GM23338 (cell line): ENCODE measurements at regions not wholly inside any gene's neighbourhood (a gene's known extent, or its start where the extent isn't known, plus 50 kb on each side); places are given as distances from the start of the nearest gene placed in this dataset.

Source experiments
- ATAC-seq: fragments of 200-7000 bp; cut with Tn5 transposase; 3 replicates; pipeline ENCODE4 v1.9.1; 2020
- DNase-seq: peaks from one replicate; pipeline ENCODE4 v3.0.0-alpha.2; 2015; ENCODE audit warnings: low spot score
- H2AFZ ChIP-seq: fragments of 200-600 bp; sonication (generic); 2 replicates; pipeline ENCODE4 v1.8.0; 2016; ENCODE audit warnings: antibody characterized with exemption, mild to moderate bottlenecking, moderate library complexity
- H3F3A ChIP-seq: fragments of 200-600 bp; sonication (generic); replicated peaks from 2 replicates; pipeline ENCODE4 v1.8.0; 2017; ENCODE audit warnings: antibody characterized with exemption, mixed run types, low read depth
- H3K27ac ChIP-seq: fragments of 200-600 bp; sonication (generic); 2 replicates; pipeline ENCODE4 v1.6.1; 2016; ENCODE audit warnings: low read depth
- H3K27me3 ChIP-seq: fragments of 200-600 bp; sonication (generic); 2 replicates; pipeline ENCODE4 v1.8.0; 2016; ENCODE audit warnings: mild to moderate bottlenecking, mixed run types, moderate library complexity; ENCODE audit not compliant: insufficient read depth
- H3K36me3 ChIP-seq: fragments of 200-600 bp; sonication (generic); 2 replicates; pipeline ENCODE4 v1.8.0; 2016; ENCODE audit warnings: mild to moderate bottlenecking; ENCODE audit not compliant: insufficient read depth
- H3K4me1 ChIP-seq: fragments of 200-600 bp; sonication (generic); 2 replicates; pipeline ENCODE4 v1.8.0; 2016; ENCODE audit warnings: mild to moderate bottlenecking, moderate library complexity; ENCODE audit not compliant: insufficient read depth
- H3K4me2 ChIP-seq: fragments of 200-600 bp; sonication (generic); 2 replicates; pipeline ENCODE4 v1.7.1; 2017; ENCODE audit warnings: mixed run types
- H3K4me3 ChIP-seq: fragments of 200-600 bp; sonication (generic); 2 replicates; pipeline ENCODE4 v1.6.1; 2016; ENCODE audit warnings: mixed run types
- H3K79me2 ChIP-seq: fragments of 200-600 bp; sonication (generic); replicated peaks from 2 replicates; pipeline ENCODE4 v1.8.0; 2017; ENCODE audit warnings: mild to moderate bottlenecking; ENCODE audit not compliant: insufficient read depth
- H3K9me2 ChIP-seq: fragments of 200-600 bp; sonication (generic); 2 replicates; pipeline ENCODE4 v1.8.0; 2017; ENCODE audit not compliant: insufficient read depth
- H4K20me1 ChIP-seq: fragments of 200-600 bp; sonication (generic); replicated peaks from 2 replicates; pipeline ENCODE4 v1.8.0; 2017; ENCODE audit warnings: mild to moderate bottlenecking; ENCODE audit not compliant: insufficient read depth
- H3K27ac Mint-ChIP-seq: 2 replicates; pipeline ENCODE4 v1.8.0; 2020; ENCODE audit warnings: inconsistent platforms, mild to moderate bottlenecking, moderate library complexity, mixed read lengths
- H3K27me3 Mint-ChIP-seq: 3 replicates; pipeline ENCODE4 v1.8.0; 2022; ENCODE audit warnings: low read depth, mild to moderate bottlenecking, moderate library complexity, mixed read lengths, inconsistent platforms; ENCODE audit not compliant: insufficient read depth, poor library complexity
- H3K36me3 Mint-ChIP-seq: 3 replicates; pipeline ENCODE4 v1.8.0; 2021; ENCODE audit warnings: low read depth, mild to moderate bottlenecking, inconsistent platforms, moderate library complexity, mixed read lengths
- H3K4me1 Mint-ChIP-seq: 3 replicates; pipeline ENCODE4 v1.8.0; 2020; ENCODE audit warnings: mild to moderate bottlenecking, inconsistent platforms, mixed read lengths
- H3K4me3 Mint-ChIP-seq: 3 replicates; pipeline ENCODE4 v1.8.0; 2021; ENCODE audit warnings: moderate library complexity, mild to moderate bottlenecking, inconsistent platforms, mixed read lengths
- H3K9me3 Mint-ChIP-seq: 3 replicates; pipeline ENCODE4 v1.8.0; 2020; ENCODE audit warnings: moderate library complexity, mild to moderate bottlenecking, inconsistent platforms, mixed read lengths
- CREB1 ChIP-seq: fragments of 250-450 bp; sonication (Bioruptor Pico); IDR thresholded peaks from 2 replicates; pipeline ENCODE4 v1.5.0; 2020; ENCODE audit warnings: low read depth, mild to moderate bottlenecking, moderate library complexity
- EZH2 ChIP-seq: fragments of 200-600 bp; sonication (generic); IDR thresholded peaks from one replicate; pipeline ENCODE4 v1.8.0; 2017; ENCODE audit warnings: antibody characterized with exemption, mild to moderate bottlenecking, low read depth; ENCODE audit not compliant: unreplicated experiment
- EZH2phosphoT487 ChIP-seq: fragments of 200-600 bp; sonication (generic); IDR thresholded peaks from one replicate; pipeline ENCODE4 v1.8.1; 2018; ENCODE audit warnings: antibody characterized with exemption; ENCODE audit not compliant: unreplicated experiment
- JUNB ChIP-seq: IDR thresholded peaks from one replicate; pipeline ENCODE4 v1.6.1; 2016; ENCODE audit warnings: antibody characterized with exemption; ENCODE audit not compliant: unreplicated experiment
- NANOG ChIP-seq: IDR thresholded peaks from 2 replicates; pipeline ENCODE4 v1.6.1; 2016; ENCODE audit warnings: antibody characterized with exemption, borderline replicate concordance
- POLR2AphosphoS5 ChIP-seq: IDR thresholded peaks from 2 replicates; pipeline ENCODE4 v1.6.1; 2016; ENCODE audit warnings: antibody characterized with exemption, low read depth
- STAT1 ChIP-seq: IDR thresholded peaks from one replicate; pipeline ENCODE4 v1.6.1; 2016; ENCODE audit warnings: antibody characterized with exemption; ENCODE audit not compliant: unreplicated experiment
- ZNF114 ChIP-seq: fragments of 250-450 bp; sonication (Bioruptor Pico); IDR thresholded peaks from 2 replicates; pipeline ENCODE4 v1.5.0; 2020; ENCODE audit warnings: mild to moderate bottlenecking, moderate library complexity
- ZNF331 ChIP-seq: fragments of 250-450 bp; sonication (Bioruptor Pico); IDR thresholded peaks from 2 replicates; pipeline ENCODE4 v1.5.0; 2020; ENCODE audit warnings: low read depth, mild to moderate bottlenecking, moderate library complexity
- ZNF462 ChIP-seq: fragments of 250-450 bp; sonication (Bioruptor Pico); IDR thresholded peaks from 2 replicates; pipeline ENCODE4 v1.5.0; 2020; ENCODE audit warnings: mild to moderate bottlenecking, moderate library complexity
- TF ChIP-seq, protein P1 (sequence below), 2 experiments: fragments of 200-600 bp in 1 of 2; sonication (generic) in 1 of 2; conservative IDR thresholded peaks; 2 replicates each; pipeline versions ENCODE4 v1.5.1 to v1.6.1; 2016 to 2017; ENCODE audit warnings: antibody characterized with exemption in 2 of 2, low read depth in 2 of 2, mild to moderate bottlenecking in 2 of 2, moderate library complexity in 1 of 2
- TF ChIP-seq, protein P2 (sequence below): IDR thresholded peaks from one replicate; pipeline ENCODE4 v1.6.1; 2018; ENCODE audit warnings: antibody characterized with exemption; ENCODE audit not compliant: unreplicated experiment
- TF ChIP-seq, protein P3 (sequence below): IDR thresholded peaks from 2 replicates; pipeline ENCODE4 v1.6.1; 2016; ENCODE audit warnings: antibody characterized with exemption

DNA sequence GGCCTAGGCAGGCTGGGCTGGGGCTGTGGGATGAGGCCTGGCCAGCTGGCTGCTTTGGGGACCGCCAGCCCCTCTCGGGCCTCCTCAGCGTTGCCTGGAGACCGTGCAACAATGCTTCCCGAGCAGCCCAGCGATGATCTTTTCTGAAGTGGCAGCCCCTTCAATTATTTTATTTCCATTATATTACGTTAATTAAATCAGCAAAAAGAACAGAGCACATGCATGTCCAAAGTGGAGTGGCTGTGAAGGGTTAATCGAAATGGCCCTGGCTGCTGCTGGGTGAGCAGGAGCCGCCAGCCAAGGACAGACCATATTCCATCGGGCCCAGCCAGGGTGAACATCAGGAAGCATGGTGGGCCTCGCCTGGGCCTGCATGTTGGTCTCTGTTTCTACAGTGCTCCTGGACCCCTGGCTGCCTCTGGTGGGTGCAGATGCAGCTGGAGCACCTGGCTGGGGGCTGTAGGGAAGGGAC, 245.5 kb downstream of the MYCN start:
- Mint-ChIP-seq H3K9me3 (no peaks in the 10 kb centered on the region), H3K36me3 (no peaks in the 10 kb centered on the region; the same call in 2 of the 3 replicates), H3K4me3 (no peak overlapping the region), H3K27me3 (peaks cover 3% of the 10 kb centered on the region), H3K27ac (no peak overlapping the region), H3K4me1 (peaks cover 22% of the 10 kb centered on the region)
- no peaks in the 10 kb centered on the region for H3F3A ChIP-seq
- no peak for DNase-seq
- ATAC-seq = no peak
- no peak overlapping the region for H3K4me2 ChIP-seq
- H3K27ac ChIP-seq = no peak overlapping the region
- TF ChIP-seq ZNF462 (CRISPR knock-in tag) (no peak), ZNF331 (CRISPR knock-in tag) (no peak), EZH2phosphoT487 (no peak), POLR2AphosphoS5 (no peak), EZH2 (no peak), STAT1 (no peak), ZNF114 (CRISPR knock-in tag) (no peak), JUNB (no peak), NANOG (no peak), CREB1 (no peak)
- TF ChIP-seq, protein P1, sequence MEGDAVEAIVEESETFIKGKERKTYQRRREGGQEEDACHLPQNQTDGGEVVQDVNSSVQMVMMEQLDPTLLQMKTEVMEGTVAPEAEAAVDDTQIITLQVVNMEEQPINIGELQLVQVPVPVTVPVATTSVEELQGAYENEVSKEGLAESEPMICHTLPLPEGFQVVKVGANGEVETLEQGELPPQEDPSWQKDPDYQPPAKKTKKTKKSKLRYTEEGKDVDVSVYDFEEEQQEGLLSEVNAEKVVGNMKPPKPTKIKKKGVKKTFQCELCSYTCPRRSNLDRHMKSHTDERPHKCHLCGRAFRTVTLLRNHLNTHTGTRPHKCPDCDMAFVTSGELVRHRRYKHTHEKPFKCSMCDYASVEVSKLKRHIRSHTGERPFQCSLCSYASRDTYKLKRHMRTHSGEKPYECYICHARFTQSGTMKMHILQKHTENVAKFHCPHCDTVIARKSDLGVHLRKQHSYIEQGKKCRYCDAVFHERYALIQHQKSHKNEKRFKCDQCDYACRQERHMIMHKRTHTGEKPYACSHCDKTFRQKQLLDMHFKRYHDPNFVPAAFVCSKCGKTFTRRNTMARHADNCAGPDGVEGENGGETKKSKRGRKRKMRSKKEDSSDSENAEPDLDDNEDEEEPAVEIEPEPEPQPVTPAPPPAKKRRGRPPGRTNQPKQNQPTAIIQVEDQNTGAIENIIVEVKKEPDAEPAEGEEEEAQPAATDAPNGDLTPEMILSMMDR (conservative IDR thresholded peaks at IDR 0.05; ENCODE audit: low read depth in 2 of 2) = no peak
- TF ChIP-seq, protein P2, sequence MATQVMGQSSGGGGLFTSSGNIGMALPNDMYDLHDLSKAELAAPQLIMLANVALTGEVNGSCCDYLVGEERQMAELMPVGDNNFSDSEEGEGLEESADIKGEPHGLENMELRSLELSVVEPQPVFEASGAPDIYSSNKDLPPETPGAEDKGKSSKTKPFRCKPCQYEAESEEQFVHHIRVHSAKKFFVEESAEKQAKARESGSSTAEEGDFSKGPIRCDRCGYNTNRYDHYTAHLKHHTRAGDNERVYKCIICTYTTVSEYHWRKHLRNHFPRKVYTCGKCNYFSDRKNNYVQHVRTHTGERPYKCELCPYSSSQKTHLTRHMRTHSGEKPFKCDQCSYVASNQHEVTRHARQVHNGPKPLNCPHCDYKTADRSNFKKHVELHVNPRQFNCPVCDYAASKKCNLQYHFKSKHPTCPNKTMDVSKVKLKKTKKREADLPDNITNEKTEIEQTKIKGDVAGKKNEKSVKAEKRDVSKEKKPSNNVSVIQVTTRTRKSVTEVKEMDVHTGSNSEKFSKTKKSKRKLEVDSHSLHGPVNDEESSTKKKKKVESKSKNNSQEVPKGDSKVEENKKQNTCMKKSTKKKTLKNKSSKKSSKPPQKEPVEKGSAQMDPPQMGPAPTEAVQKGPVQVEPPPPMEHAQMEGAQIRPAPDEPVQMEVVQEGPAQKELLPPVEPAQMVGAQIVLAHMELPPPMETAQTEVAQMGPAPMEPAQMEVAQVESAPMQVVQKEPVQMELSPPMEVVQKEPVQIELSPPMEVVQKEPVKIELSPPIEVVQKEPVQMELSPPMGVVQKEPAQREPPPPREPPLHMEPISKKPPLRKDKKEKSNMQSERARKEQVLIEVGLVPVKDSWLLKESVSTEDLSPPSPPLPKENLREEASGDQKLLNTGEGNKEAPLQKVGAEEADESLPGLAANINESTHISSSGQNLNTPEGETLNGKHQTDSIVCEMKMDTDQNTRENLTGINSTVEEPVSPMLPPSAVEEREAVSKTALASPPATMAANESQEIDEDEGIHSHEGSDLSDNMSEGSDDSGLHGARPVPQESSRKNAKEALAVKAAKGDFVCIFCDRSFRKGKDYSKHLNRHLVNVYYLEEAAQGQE = no peak
- TF ChIP-seq, protein P3, sequence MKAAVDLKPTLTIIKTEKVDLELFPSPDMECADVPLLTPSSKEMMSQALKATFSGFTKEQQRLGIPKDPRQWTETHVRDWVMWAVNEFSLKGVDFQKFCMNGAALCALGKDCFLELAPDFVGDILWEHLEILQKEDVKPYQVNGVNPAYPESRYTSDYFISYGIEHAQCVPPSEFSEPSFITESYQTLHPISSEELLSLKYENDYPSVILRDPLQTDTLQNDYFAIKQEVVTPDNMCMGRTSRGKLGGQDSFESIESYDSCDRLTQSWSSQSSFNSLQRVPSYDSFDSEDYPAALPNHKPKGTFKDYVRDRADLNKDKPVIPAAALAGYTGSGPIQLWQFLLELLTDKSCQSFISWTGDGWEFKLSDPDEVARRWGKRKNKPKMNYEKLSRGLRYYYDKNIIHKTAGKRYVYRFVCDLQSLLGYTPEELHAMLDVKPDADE = no peak
- H4K20me1 ChIP-seq = no peaks in the 10 kb centered on the region
- peak overlapping the region; percentile 78; the same call in 1 of the 2 replicates for H2AFZ ChIP-seq
- H3K36me3 ChIP-seq = no peaks in the 10 kb centered on the region
- H3K79me2 ChIP-seq = no peaks in the 10 kb centered on the region
- peaks cover 5% of the 10 kb centered on the region for H3K4me1 ChIP-seq
- H3K4me3 ChIP-seq = no peak overlapping the region
- no peaks in the 10 kb centered on the region for H3K27me3 ChIP-seq
- H3K9me2 ChIP-seq = 0 out of 2 replicates have a peak, but pooled peaks cover 1% of the 10 kb centered on the region
